HepG2 (cell line): ENCODE measurements at regions not wholly inside any gene's neighbourhood (a gene's known extent, or its start where the extent isn't known, plus 50 kb on each side); places are given as distances from the start of the nearest gene placed in this dataset.

ENCODE experiments used
- ATAC-seq: fragments of 200-7000 bp; cut with Tn5 transposase; 3 replicates; pipeline ENCODE4 v1.9.1; 2020; ENCODE audit warnings: mild to moderate bottlenecking, moderate library complexity
- BruUV-seq: library from RNA; stranded (reverse); fragments of 400-500 nt; replicated peaks from 2 replicates; lab custom pipeline; 2021; lab: Mats Ljungman, UMichigan
- CTCF ChIA-PET: fragments of 300-600 bp; formaldehyde crosslinking; extraction: SDS; loops from one replicate; lab custom pipeline; 2021; ENCODE audit warnings: low total read pairs, inconsistent platforms, low intra/inter-chr PET ratio; lab: Yijun Ruan, JAX
- POLR2A ChIA-PET: fragments of 350-600 bp; sonication (Branson Sonifier 250); formaldehyde crosslinking; loops from one replicate; lab custom pipeline; 2020; ENCODE audit warnings: antibody characterized with exemption, inconsistent platforms; lab: Yijun Ruan, JAX
- DNase-seq: peaks from one replicate; pipeline ENCODE4 v3.0.0-alpha.2; 2015; ENCODE audit warnings: low spot score
- FAIRE-seq: peaks from 3 replicates; lab custom pipeline; 2011; peaks lifted over from hg19 to GRCh38; lab: Jason Lieb, UNC
- H2AFZ ChIP-seq: one replicate; pipeline ENCODE4 v1.6.1; 2011; ENCODE audit warnings: low read length, inconsistent platforms
- H3K27ac ChIP-seq: fragments of 300-600 bp; 3 replicates; pipeline ENCODE4 v1.8.0; 2011; ENCODE audit warnings: mixed run types, mild to moderate bottlenecking, mixed read lengths, low read length, inconsistent platforms; ENCODE audit not compliant: insufficient read depth; ENCODE audit errors: extremely low read length
- H3K27me3 ChIP-seq, 2 experiments: fragments of 200-600 bp in 1 of 2; 2 replicates in 1 of 2; 3 replicates in 1 of 2; pipeline versions ENCODE4 v1.6.0 to v1.8.0; 2011; ENCODE audit warnings: low read length in 2 of 2, mild to moderate bottlenecking in 2 of 2, moderate library complexity in 2 of 2, inconsistent platforms in 1 of 2; ENCODE audit not compliant: insufficient read depth in 2 of 2, control insufficient read depth in 1 of 2
- H3K36me3 ChIP-seq, 2 experiments: fragments of 200-600 bp in 1 of 2; replicated peaks in 1 of 2; 2 replicates in 1 of 2; 3 replicates in 1 of 2; pipeline versions ENCODE4 v1.5.1 to v1.8.0; 2011; ENCODE audit warnings: low read length in 2 of 2, inconsistent platforms in 1 of 2; ENCODE audit not compliant: insufficient read depth in 2 of 2, control insufficient read depth in 1 of 2
- H3K4me1 ChIP-seq: 2 replicates; pipeline ENCODE4 v1.5.1; 2012; ENCODE audit warnings: low read length, inconsistent platforms; ENCODE audit not compliant: insufficient read depth
- H3K4me2 ChIP-seq: 2 replicates; pipeline ENCODE4 v1.6.0; 2011; ENCODE audit warnings: low read depth, low read length, inconsistent platforms
- H3K4me3 ChIP-seq, 3 experiments: fragments of 200-600 bp in 1 of 3; sonication (generic), shearing (Covaris generic) in 1 of 3; replicated peaks in 1 of 3; 2 replicates each; pipeline ENCODE4 v1.5.1; 2011 to 2016; ENCODE audit warnings: low read length in 3 of 3, inconsistent platforms in 2 of 3, low read depth in 2 of 3, mild to moderate bottlenecking in 2 of 3, control low read depth in 1 of 3, mixed read lengths in 1 of 3; ENCODE audit not compliant: insufficient read depth in 1 of 3
- H3K79me2 ChIP-seq: one replicate; pipeline ENCODE4 v1.6.1; 2011; ENCODE audit warnings: low read length, inconsistent platforms; ENCODE audit not compliant: insufficient read depth
- H3K9ac ChIP-seq: 2 replicates; pipeline ENCODE4 v1.6.0; 2011; ENCODE audit warnings: mild to moderate bottlenecking, low read depth, low read length, inconsistent platforms; ENCODE audit not compliant: insufficient read depth
- H3K9me3 ChIP-seq: 2 replicates; pipeline ENCODE4 v1.5.1; 2012; ENCODE audit warnings: mild to moderate bottlenecking, low read length
- H4K20me1 ChIP-seq: 2 replicates; pipeline ENCODE4 v1.6.0; 2011; ENCODE audit warnings: inconsistent platforms, mild to moderate bottlenecking, low read length, moderate library complexity; ENCODE audit not compliant: insufficient read depth
- FOXA1 ChIP-seq, 2 experiments: fragments of 450-650 bp in 1 of 2; sonication (generic) in 1 of 2; formaldehyde crosslinking in 1 of 2; IDR thresholded peaks; 2 replicates each; pipeline versions ENCODE4 v1.4.0 to v1.6.1; 2016 to 2020; ENCODE audit warnings: missing genetic modification reagents in 1 of 2
- FOXC1 ChIP-seq: sonication (generic); formaldehyde crosslinking; IDR thresholded peaks from 2 replicates; pipeline ENCODE4 v1.8.0; 2022; ENCODE audit warnings: mild to moderate bottlenecking, missing genetic modification reagents, borderline replicate concordance
- GTF3A ChIP-seq: sonication (generic); formaldehyde crosslinking; conservative IDR thresholded peaks from 2 replicates; pipeline ENCODE4 v1.4.0; 2020; ENCODE audit warnings: mild to moderate bottlenecking, missing genetic modification reagents
- JARID2 ChIP-seq: sonication (generic); formaldehyde crosslinking; IDR thresholded peaks from 2 replicates; pipeline ENCODE4 v1.8.1; 2023; ENCODE audit warnings: missing genetic modification reagents, inconsistent platforms; ENCODE audit not compliant: insufficient replicate concordance
- KLF16 ChIP-seq, 2 experiments: sonication (generic) in 1 of 2; formaldehyde crosslinking in 1 of 2; IDR thresholded peaks; 2 replicates each; pipeline versions ENCODE4 v1.6.1 to v1.8.0; 2016 to 2023; ENCODE audit warnings: missing genetic modification reagents in 2 of 2, missing compliant biosample characterization in 1 of 2
- MYC ChIP-seq: sonication (generic); formaldehyde crosslinking; IDR thresholded peaks from 2 replicates; pipeline ENCODE4 v1.9.0; 2021; ENCODE audit warnings: missing genetic modification reagents, borderline replicate concordance
- NRL ChIP-seq: sonication (generic); formaldehyde crosslinking; IDR thresholded peaks from 2 replicates; pipeline ENCODE4 v1.5.0; 2020; ENCODE audit warnings: missing genetic modification reagents, mild to moderate bottlenecking, moderate library complexity, borderline replicate concordance
- SIN3B ChIP-seq: fragments of 150-350 bp; IDR thresholded peaks from 2 replicates; pipeline ENCODE4 v1.6.1; 2014; ENCODE audit warnings: low read length
- ZKSCAN5 ChIP-seq: sonication (generic); formaldehyde crosslinking; IDR thresholded peaks from 2 replicates; pipeline ENCODE4 v1.5.1; 2020; ENCODE audit warnings: mild to moderate bottlenecking, missing genetic modification reagents
- ZNF264 ChIP-seq: sonication (generic); formaldehyde crosslinking; IDR thresholded peaks from 2 replicates; pipeline ENCODE4 v1.4.0; 2020; ENCODE audit warnings: missing genetic modification reagents
- ZNF431 ChIP-seq: sonication (generic); formaldehyde crosslinking; IDR thresholded peaks from 2 replicates; pipeline ENCODE4 v1.9.0; 2022; ENCODE audit warnings: missing genetic modification reagents, low read depth, mild to moderate bottlenecking, borderline replicate concordance
- ZSCAN29 ChIP-seq: sonication (generic); formaldehyde crosslinking; conservative IDR thresholded peaks from 2 replicates; pipeline ENCODE4 v1.4.0; 2020; ENCODE audit warnings: mild to moderate bottlenecking, missing genetic modification reagents
- WGBS: methylation state at CpG from one replicate; pipeline ENCODE4 v1.1.6; 2017; ENCODE audit warnings: low lambda C conversion rate; 5-methylcytosine and 5-hydroxymethylcytosine counted together
- in situ Hi-C: cut with HindIII; loops from 2 replicates; pipeline ENCODE4 v1.10.0; 2017; ENCODE audit warnings: low pct_unique_long_range_greater_than_20kb; ENCODE audit not compliant: extremely low pct_ligation_motif_present
- intact Hi-C: fragments of 100-400 bp; cut with micrococcal nuclease; formaldehyde crosslinking; loops from one replicate; pipeline ENCODE4 v1.10.0; 2022; ENCODE audit not compliant: unreplicated experiment
- TF ChIP-seq, protein P1 (sequence below): sonication (generic); formaldehyde crosslinking; IDR thresholded peaks from 2 replicates; pipeline ENCODE4 v1.5.0; 2020; ENCODE audit warnings: missing genetic modification reagents
- TF ChIP-seq, protein P2 (sequence below): sonication (generic); formaldehyde crosslinking; IDR thresholded peaks from 2 replicates; pipeline ENCODE4 v1.4.0; 2020; ENCODE audit warnings: mild to moderate bottlenecking, missing genetic modification reagents
- TF ChIP-seq, protein P3 (sequence below): sonication (generic); formaldehyde crosslinking; IDR thresholded peaks from 2 replicates; pipeline ENCODE4 v1.5.0; 2020; ENCODE audit warnings: mild to moderate bottlenecking, missing genetic modification reagents
- TF ChIP-seq, protein P4 (sequence below): sonication (generic); formaldehyde crosslinking; IDR thresholded peaks from 2 replicates; pipeline ENCODE4 v1.4.0; 2020; ENCODE audit warnings: mild to moderate bottlenecking, missing genetic modification reagents
- TF ChIP-seq, protein P5 (sequence below): sonication (generic); formaldehyde crosslinking; IDR thresholded peaks from 2 replicates; pipeline ENCODE4 v1.9.0; 2022; ENCODE audit warnings: missing genetic modification reagents, mild to moderate bottlenecking, borderline replicate concordance

DNA sequence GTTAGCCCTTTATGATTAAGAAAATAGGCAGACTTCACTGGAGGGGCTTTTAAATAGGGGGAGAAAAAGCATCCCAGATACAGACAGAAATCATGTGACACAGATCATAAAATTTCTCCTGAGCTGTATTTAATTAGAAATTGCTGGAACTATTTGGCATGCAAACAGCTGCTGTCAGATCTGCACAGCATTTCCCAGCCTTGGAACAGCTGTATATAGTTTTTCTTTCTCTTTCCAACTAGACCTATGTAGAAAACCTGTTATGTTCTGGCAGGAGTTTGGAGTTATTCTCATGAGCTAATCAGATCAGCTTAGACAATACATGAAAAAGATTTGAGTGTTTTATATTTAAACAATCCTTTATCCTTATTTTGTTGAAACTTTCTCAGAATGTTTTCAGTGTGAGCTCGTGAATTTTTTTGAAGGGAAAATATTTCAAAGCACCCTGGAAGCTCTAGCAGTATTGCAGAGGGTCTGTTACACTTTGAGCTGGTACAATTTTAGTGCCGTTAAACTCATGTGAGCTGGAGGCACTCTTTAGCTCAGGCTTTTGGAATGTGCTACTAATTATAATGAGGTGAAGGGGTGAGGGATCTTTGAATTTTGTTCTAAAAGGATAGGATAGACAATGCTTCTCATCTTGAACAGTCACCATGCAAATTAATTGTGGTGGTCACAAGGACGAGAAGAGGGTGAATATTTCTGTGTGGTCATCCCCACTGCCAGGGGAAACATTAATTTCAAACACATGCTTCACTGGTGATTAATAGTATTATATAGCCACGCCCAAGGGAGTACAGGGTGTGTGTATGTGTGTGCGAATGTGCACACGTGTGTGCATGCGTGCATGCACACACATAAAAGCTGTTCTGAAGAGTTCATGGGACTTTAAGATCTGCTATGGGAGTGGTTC lies 239.4 kb upstream of the FBXL7 start:
- no peak overlapping the region for H3K27ac ChIP-seq
- no peak overlapping the region for H3K4me3 ChIP-seq
- no peaks in the 10 kb centered on the region for H3K36me3 ChIP-seq
- no peaks in the 10 kb centered on the region for H3K9me3 ChIP-seq
- no peaks in the 10 kb centered on the region for H3K79me2 ChIP-seq
- no TSS peak for BruUV-seq
- ATAC-seq = no peak
- WGBS = 2% methylated on average over 7 of the region's 7 CpGs
- in situ Hi-C loops = no loop called here
- FAIRE-seq = no peak
- intact Hi-C loops = no loop called here
- DNase-seq = no peak
- H3K4me1 ChIP-seq = no peaks in the 10 kb centered on the region
- H2AFZ ChIP-seq = no peak overlapping the region
- ChIA-PET CTCF (no interaction called here), POLR2A (no interaction called here)
- no peaks in the 10 kb centered on the region for H4K20me1 ChIP-seq
- no peak overlapping the region for H3K4me2 ChIP-seq
- H3K9ac ChIP-seq = no peak overlapping the region
- no peaks in the 10 kb centered on the region for H3K27me3 ChIP-seq
- TF ChIP-seq ZSCAN29 (CRISPR knock-in tag) (no peak), NRL (no peak), SIN3B (no peak), ZNF264 (CRISPR knock-in tag) (no peak), FOXC1 (CRISPR knock-in tag) (no peak), GTF3A (CRISPR knock-in tag) (no peak), ZNF431 (CRISPR knock-in tag) (no peak), FOXA1 (IDR thresholded peaks at IDR 0.05) (no peak), FOXA1 (CRISPR knock-in tag; IDR thresholded peaks at IDR 0.05) (no peak), ZKSCAN5 (CRISPR knock-in tag) (no peak), KLF16 (CRISPR knock-in tag; IDR thresholded peaks at IDR 0.05) (no peak), MYC (no peak), JARID2 (CRISPR knock-in tag) (no peak)
- TF ChIP-seq, protein P1, sequence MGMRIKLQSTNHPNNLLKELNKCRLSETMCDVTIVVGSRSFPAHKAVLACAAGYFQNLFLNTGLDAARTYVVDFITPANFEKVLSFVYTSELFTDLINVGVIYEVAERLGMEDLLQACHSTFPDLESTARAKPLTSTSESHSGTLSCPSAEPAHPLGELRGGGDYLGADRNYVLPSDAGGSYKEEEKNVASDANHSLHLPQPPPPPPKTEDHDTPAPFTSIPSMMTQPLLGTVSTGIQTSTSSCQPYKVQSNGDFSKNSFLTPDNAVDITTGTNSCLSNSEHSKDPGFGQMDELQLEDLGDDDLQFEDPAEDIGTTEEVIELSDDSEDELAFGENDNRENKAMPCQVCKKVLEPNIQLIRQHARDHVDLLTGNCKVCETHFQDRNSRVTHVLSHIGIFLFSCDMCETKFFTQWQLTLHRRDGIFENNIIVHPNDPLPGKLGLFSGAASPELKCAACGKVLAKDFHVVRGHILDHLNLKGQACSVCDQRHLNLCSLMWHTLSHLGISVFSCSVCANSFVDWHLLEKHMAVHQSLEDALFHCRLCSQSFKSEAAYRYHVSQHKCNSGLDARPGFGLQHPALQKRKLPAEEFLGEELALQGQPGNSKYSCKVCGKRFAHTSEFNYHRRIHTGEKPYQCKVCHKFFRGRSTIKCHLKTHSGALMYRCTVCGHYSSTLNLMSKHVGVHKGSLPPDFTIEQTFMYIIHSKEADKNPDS (CRISPR knock-in tag) = no peak
- TF ChIP-seq, protein P2, sequence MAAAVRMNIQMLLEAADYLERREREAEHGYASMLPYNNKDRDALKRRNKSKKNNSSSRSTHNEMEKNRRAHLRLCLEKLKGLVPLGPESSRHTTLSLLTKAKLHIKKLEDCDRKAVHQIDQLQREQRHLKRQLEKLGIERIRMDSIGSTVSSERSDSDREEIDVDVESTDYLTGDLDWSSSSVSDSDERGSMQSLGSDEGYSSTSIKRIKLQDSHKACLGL = no peak
- TF ChIP-seq, protein P3, sequence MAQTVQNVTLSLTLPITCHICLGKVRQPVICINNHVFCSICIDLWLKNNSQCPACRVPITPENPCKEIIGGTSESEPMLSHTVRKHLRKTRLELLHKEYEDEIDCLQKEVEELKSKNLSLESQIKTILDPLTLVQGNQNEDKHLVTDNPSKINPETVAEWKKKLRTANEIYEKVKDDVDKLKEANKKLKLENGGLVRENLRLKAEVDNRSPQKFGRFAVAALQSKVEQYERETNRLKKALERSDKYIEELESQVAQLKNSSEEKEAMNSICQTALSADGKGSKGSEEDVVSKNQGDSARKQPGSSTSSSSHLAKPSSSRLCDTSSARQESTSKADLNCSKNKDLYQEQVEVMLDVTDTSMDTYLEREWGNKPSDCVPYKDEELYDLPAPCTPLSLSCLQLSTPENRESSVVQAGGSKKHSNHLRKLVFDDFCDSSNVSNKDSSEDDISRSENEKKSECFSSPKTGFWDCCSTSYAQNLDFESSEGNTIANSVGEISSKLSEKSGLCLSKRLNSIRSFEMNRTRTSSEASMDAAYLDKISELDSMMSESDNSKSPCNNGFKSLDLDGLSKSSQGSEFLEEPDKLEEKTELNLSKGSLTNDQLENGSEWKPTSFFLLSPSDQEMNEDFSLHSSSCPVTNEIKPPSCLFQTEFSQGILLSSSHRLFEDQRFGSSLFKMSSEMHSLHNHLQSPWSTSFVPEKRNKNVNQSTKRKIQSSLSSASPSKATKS (CRISPR knock-in tag) = no peak
- TF ChIP-seq, protein P4, sequence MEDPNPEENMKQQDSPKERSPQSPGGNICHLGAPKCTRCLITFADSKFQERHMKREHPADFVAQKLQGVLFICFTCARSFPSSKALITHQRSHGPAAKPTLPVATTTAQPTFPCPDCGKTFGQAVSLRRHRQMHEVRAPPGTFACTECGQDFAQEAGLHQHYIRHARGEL (CRISPR knock-in tag) = no peak
- TF ChIP-seq, protein P5, sequence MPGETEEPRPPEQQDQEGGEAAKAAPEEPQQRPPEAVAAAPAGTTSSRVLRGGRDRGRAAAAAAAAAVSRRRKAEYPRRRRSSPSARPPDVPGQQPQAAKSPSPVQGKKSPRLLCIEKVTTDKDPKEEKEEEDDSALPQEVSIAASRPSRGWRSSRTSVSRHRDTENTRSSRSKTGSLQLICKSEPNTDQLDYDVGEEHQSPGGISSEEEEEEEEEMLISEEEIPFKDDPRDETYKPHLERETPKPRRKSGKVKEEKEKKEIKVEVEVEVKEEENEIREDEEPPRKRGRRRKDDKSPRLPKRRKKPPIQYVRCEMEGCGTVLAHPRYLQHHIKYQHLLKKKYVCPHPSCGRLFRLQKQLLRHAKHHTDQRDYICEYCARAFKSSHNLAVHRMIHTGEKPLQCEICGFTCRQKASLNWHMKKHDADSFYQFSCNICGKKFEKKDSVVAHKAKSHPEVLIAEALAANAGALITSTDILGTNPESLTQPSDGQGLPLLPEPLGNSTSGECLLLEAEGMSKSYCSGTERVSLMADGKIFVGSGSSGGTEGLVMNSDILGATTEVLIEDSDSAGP (CRISPR knock-in tag) = no peak
